ENCODE measurements at regions not wholly inside any gene's neighbourhood (a gene's known extent, or its start where the extent isn't known, plus 50 kb on each side); places are given as distances from the start of the nearest gene placed in this dataset.

- no peak for TF ChIP-seq REST (IDR thresholded peaks at IDR 0.05; ENCODE audit: insufficient replicate concordance, low read depth)
- TF ChIP-seq SPI1 (IDR thresholded peaks at IDR 0.05; ENCODE audit: borderline replicate concordance, low read depth), result no peak
- no peak for TF ChIP-seq GABPA (IDR thresholded peaks at IDR 0.05; ENCODE audit: low read depth)
- no peak for TF ChIP-seq POLR2AphosphoS5 (IDR thresholded peaks at IDR 0.05; ENCODE audit: low read depth)
- no peak for TF ChIP-seq CTCF (IDR thresholded peaks at IDR 0.05; ENCODE audit: insufficient read depth, low read length)
- H3K27me3 ChIP-seq (ENCODE audit: insufficient read depth, poor library complexity, severe bottlenecking), result no peaks in the 10 kb centered on the region
- no peak overlapping the region for H3K4me3 ChIP-seq (replicated peaks; ENCODE audit: insufficient read depth, low read length)
- no peak overlapping the region for H3K27ac ChIP-seq (replicated peaks)
- DNase-seq (ENCODE audit: low read depth in 1 of 2, low spot score in 1 of 2), result no peak
These were observed 385.9 kb downstream of the MAN2A1 start for GRCh38 chr5:110075656-110076055.

- DNase-seq (ENCODE audit: low read depth in 1 of 2, low spot score in 1 of 2), result no peak
- TF ChIP-seq REST (IDR thresholded peaks at IDR 0.05; ENCODE audit: insufficient replicate concordance, low read depth), result no peak
- TF ChIP-seq GABPA (IDR thresholded peaks at IDR 0.05; ENCODE audit: low read depth), result no peak
- no peak for TF ChIP-seq CTCF (IDR thresholded peaks at IDR 0.05; ENCODE audit: insufficient read depth, low read length)
- TF ChIP-seq SPI1 (IDR thresholded peaks at IDR 0.05; ENCODE audit: borderline replicate concordance, low read depth), result no peak
- no peak for TF ChIP-seq POLR2AphosphoS5 (IDR thresholded peaks at IDR 0.05; ENCODE audit: low read depth)
- Histone ChIP-seq H3K4me3 (replicated peaks; ENCODE audit: insufficient read depth, low read length) (no peak overlapping the region), H3K27ac (replicated peaks) (no peak overlapping the region), H3K27me3 (ENCODE audit: insufficient read depth, poor library complexity, severe bottlenecking) (no peaks in the 10 kb centered on the region)
These were observed 387.4 kb downstream of the MAN2A1 start for GRCh38 chr5:110077147-110077546.

GRCh38 chr5:110082194-110082593 lies 392.5 kb downstream of the MAN2A1 start:
- no peak for DNase-seq (ENCODE audit: low read depth in 1 of 2, low spot score in 1 of 2)
- TF ChIP-seq POLR2AphosphoS5 (IDR thresholded peaks at IDR 0.05; ENCODE audit: low read depth) (no peak), GABPA (IDR thresholded peaks at IDR 0.05; ENCODE audit: low read depth) (no peak), CTCF (IDR thresholded peaks at IDR 0.05; ENCODE audit: insufficient read depth, low read length) (no peak), REST (IDR thresholded peaks at IDR 0.05; ENCODE audit: insufficient replicate concordance, low read depth) (no peak), SPI1 (IDR thresholded peaks at IDR 0.05; ENCODE audit: borderline replicate concordance, low read depth) (no peak)
- Histone ChIP-seq H3K4me3 (replicated peaks; ENCODE audit: insufficient read depth, low read length) (no peak overlapping the region), H3K27me3 (ENCODE audit: insufficient read depth, poor library complexity, severe bottlenecking) (no peaks in the 10 kb centered on the region), H3K27ac (replicated peaks) (no peak overlapping the region)
